Thymus (tissue), 11 donors: ENCODE measurements at regions not wholly inside any gene's neighbourhood (a gene's known extent, or its start where the extent isn't known, plus 50 kb on each side); places are given as distances from the start of the nearest gene placed in this dataset.
A peak's percentile ranks its signal among the peaks of the same experiment; 100 is the strongest.

ENCODE experiments used
- DNase-seq, 9 donors: peaks; one replicate each; pipeline ENCODE4 v3.0.0-alpha.2; 2013; ENCODE audit warnings: low spot score in 9 of 9, low read depth in 6 of 9, missing footprints in 1 of 9
- H3K27ac ChIP-seq, 2 donors: one replicate each; pipeline ENCODE4 v1.5.1; 2013; ENCODE audit warnings: control low read depth in 1 of 2, low read depth in 1 of 2, low read length in 1 of 2, mild to moderate bottlenecking in 1 of 2, moderate library complexity in 1 of 2
- H3K27me3 ChIP-seq, 2 donors: one replicate each; pipeline ENCODE4 v1.5.1; 2013; ENCODE audit warnings: low read length in 1 of 2; ENCODE audit not compliant: control insufficient read depth in 2 of 2, insufficient read depth in 1 of 2
- H3K36me3 ChIP-seq, 2 donors: one replicate each; pipeline ENCODE4 v1.5.1; 2013; ENCODE audit warnings: low read length in 1 of 2, mild to moderate bottlenecking in 1 of 2, moderate library complexity in 1 of 2; ENCODE audit not compliant: control insufficient read depth in 2 of 2, insufficient read depth in 2 of 2
- H3K4me1 ChIP-seq, 2 donors: one replicate each; pipeline ENCODE4 v1.5.1; 2013; ENCODE audit warnings: low read length in 2 of 2; ENCODE audit not compliant: control insufficient read depth in 2 of 2, insufficient read depth in 2 of 2
- H3K4me3 ChIP-seq, 2 donors: one replicate each; pipeline ENCODE4 v1.5.1; 2013; ENCODE audit warnings: low read length in 2 of 2, control low read depth in 1 of 2, mild to moderate bottlenecking in 1 of 2
- H3K9me3 ChIP-seq, 2 donors: one replicate each; pipeline ENCODE4 v1.5.1; 2013; ENCODE audit warnings: low read length in 1 of 2, mild to moderate bottlenecking in 1 of 2; ENCODE audit not compliant: control insufficient read depth in 2 of 2, insufficient read depth in 1 of 2
- WGBS: extraction: QIAGEN DNeasy Blood & Tissue Kit; methylation state at CpG from one replicate; pipeline ENCODE4 v1.1.7; 2013; 5-methylcytosine and 5-hydroxymethylcytosine counted together
- donor health status: healthy.

DNA sequence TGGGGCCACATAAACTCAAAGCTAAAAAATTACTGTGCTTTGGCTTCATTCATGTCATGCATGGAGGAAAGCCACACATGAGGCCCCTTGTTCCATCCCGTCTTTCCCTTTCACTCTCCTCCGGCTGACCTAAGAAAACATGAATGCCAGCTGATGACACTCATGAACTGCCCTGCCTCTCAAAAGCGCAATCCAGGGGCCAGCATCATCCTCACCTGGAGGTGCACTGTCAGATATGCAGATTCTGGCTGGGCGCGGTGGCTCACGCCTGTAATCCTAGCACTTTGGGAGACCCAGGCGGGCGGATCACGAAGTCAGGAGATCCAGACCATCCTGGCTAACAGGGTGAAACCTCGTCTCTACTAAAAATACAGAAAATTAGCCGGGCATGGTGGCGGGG lies 116.1 kb upstream of the FOXN3 start:
- Histone ChIP-seq H3K9me3 (peaks cover 0 to 6% of the 10 kb centered on the region in 2 donors), H3K4me3 (no peak overlapping the region), H3K4me1 (no peaks in the 10 kb centered on the region), H3K27ac (no peak overlapping the region), H3K36me3 (no peaks in the 10 kb centered on the region), H3K27me3 (no peaks in the 10 kb centered on the region)
- 98% methylated on average over 12 of the region's 12 CpGs for WGBS
- no peak for DNase-seq

GRCh38 chr14:89531661-89532335 lies 114.8 kb upstream of the FOXN3 start:
- peaks cover 0 to 6% of the 10 kb centered on the region in 2 donors for H3K9me3 ChIP-seq
- H3K27ac ChIP-seq, result no peak overlapping the region
- H3K4me3 ChIP-seq, result no peak overlapping the region
- H3K27me3 ChIP-seq, result no peaks in the 10 kb centered on the region
- DNase-seq, result no peak
- no peaks in the 10 kb centered on the region for H3K36me3 ChIP-seq
- no peaks in the 10 kb centered on the region for H3K4me1 ChIP-seq
- WGBS, result 93% methylated on average over 9 of the region's 9 CpGs

DNA sequence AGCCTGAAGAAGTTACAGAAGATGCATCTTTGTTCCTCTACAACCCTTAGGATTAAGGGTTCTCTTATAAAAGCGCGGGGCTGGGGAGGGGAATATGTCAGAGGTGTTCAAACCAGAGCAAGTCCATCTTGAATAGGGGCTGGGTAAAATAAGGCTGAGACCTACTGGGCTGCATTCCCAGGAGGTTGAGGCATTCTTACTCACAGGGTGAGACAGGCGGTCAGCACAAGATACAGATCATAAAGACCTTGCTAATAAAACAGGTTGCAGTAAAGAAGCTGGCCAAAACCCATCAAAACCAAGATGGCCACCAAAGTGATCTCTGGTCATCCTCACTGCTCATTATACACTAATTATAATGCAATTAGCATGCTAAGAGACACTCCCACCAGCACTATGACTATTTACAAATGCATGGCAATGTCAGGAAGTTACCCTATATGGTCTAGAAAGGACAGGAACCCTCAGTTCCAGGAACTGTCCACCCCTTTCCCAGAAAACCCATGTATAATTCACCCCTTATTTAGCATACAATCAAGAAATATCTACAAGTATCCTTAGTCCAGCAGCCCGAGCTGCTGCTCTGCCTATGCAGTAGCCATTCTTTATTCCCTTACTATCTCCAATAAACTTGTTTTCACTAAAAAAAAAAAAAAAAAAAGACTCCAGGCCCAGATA lies 108.1 kb upstream of the FOXN3 start:
- 93% methylated on average over 4 of the region's 4 CpGs for WGBS
- Histone ChIP-seq H3K9me3 (peaks cover 0 to 3% of the 10 kb centered on the region in 2 donors), H3K27ac (no peak overlapping the region), H3K4me1 (no peaks in the 10 kb centered on the region), H3K27me3 (no peaks in the 10 kb centered on the region), H3K4me3 (no peak overlapping the region), H3K36me3 (no peaks in the 10 kb centered on the region)
- no peak for DNase-seq

GRCh38 chr14:89524412-89524811 lies 107.4 kb upstream of the FOXN3 start:
- H3K4me3 ChIP-seq, result no peak overlapping the region
- no peaks in the 10 kb centered on the region for H3K4me1 ChIP-seq
- H3K27me3 ChIP-seq, result no peaks in the 10 kb centered on the region
- H3K9me3 ChIP-seq, result peaks cover 0 to 3% of the 10 kb centered on the region in 2 donors
- no peak for DNase-seq
- peaks cover 0 to 2% of the 10 kb centered on the region in 2 donors for H3K36me3 ChIP-seq
- H3K27ac ChIP-seq, result no peak overlapping the region

- H3K4me3 ChIP-seq, result no peak overlapping the region
- DNase-seq, result no peak
Measured at GRCh38 chr14:89521988-89522387, 105.0 kb upstream of the FOXN3 start.

GRCh38 chr14:89519040-89519439 lies 102.0 kb upstream of the FOXN3 start:
- WGBS, result 97% methylated on average over 10 of the region's 10 CpGs
- Histone ChIP-seq H3K36me3 (peaks cover 0 to 4% of the 10 kb centered on the region in 2 donors), H3K4me1 (peaks cover 4 to 11% of the 10 kb centered on the region in 2 donors), H3K4me3 (no peak overlapping the region), H3K9me3 (peaks cover 0 to 3% of the 10 kb centered on the region in 2 donors), H3K27ac (no peak overlapping the region), H3K27me3 (no peaks in the 10 kb centered on the region)
- no peak for DNase-seq

More at GRCh38 chr14:89521988-89522387, 105.0 kb upstream of the FOXN3 start:
- Histone ChIP-seq H3K36me3 (peaks cover 0 to 4% of the 10 kb centered on the region in 2 donors), H3K9me3 (peaks cover 0 to 3% of the 10 kb centered on the region in 2 donors), H3K4me1 (peaks cover 4 to 11% of the 10 kb centered on the region in 2 donors), H3K27me3 (no peaks in the 10 kb centered on the region), H3K27ac (no peak overlapping the region)

- no peak overlapping the region for H3K4me3 ChIP-seq
- H3K36me3 ChIP-seq, result peaks cover 0 to 4% of the 10 kb centered on the region in 2 donors
- H3K9me3 ChIP-seq, result no peaks in the 10 kb centered on the region
- WGBS, result 97% methylated on average over 5 of the region's 5 CpGs
- peaks cover 11 to 15% of the 10 kb centered on the region in 2 donors for H3K4me1 ChIP-seq
- H3K27ac ChIP-seq, result no peak overlapping the region
- H3K27me3 ChIP-seq, result no peaks in the 10 kb centered on the region
- no peak for DNase-seq
Measured at GRCh38 chr14:89516173-89516572, 99.1 kb upstream of the FOXN3 start.

GRCh38 chr14:89514601-89515000 lies 97.6 kb upstream of the FOXN3 start:
- WGBS, result 98% methylated on average over 11 of the region's 11 CpGs
- H3K9me3 ChIP-seq, result no peaks in the 10 kb centered on the region

GRCh38 chr14:89509891-89510290 lies 92.9 kb upstream of the FOXN3 start:
- no peak for DNase-seq
- 94% methylated on average over 3 of the region's 3 CpGs for WGBS
- peaks cover 0 to 2% of the 10 kb centered on the region in 2 donors for H3K36me3 ChIP-seq
- H3K4me1 ChIP-seq, result peaks cover 9 to 22% of the 10 kb centered on the region in 2 donors
- no peaks in the 10 kb centered on the region for H3K27me3 ChIP-seq
- H3K27ac ChIP-seq, result peak overlapping the region in 1 of 2 donors; percentile 55
- no peaks in the 10 kb centered on the region for H3K9me3 ChIP-seq
- no peak overlapping the region for H3K4me3 ChIP-seq

More at GRCh38 chr14:89514601-89515000, 97.6 kb upstream of the FOXN3 start:
- Histone ChIP-seq H3K27me3 (no peaks in the 10 kb centered on the region), H3K4me1 (peaks cover 13 to 28% of the 10 kb centered on the region in 2 donors), H3K27ac (no peak overlapping the region), H3K4me3 (no peak overlapping the region), H3K36me3 (peaks cover under 1 to 4% of the 10 kb centered on the region in 2 donors)
- DNase-seq, result no peak
